ENCODE measurements at regions not wholly inside any gene's neighbourhood (a gene's known extent, or its start where the extent isn't known, plus 50 kb on each side); places are given as distances from the start of the nearest gene placed in this dataset.

- no peak for TF ChIP-seq RFX5 (IDR thresholded peaks at IDR 0.05; ENCODE audit: borderline replicate concordance, low read depth, low read length)
- no peak for TF ChIP-seq JUND (IDR thresholded peaks at IDR 0.05; ENCODE audit: low read length)
Measured at GRCh38 chrX:42973321-42973720, 195.4 kb upstream of the PPP1R2C start (continued).
